ENCODE measurements at regions not wholly inside any gene's neighbourhood (a gene's known extent, or its start where the extent isn't known, plus 50 kb on each side); places are given as distances from the start of the nearest gene placed in this dataset.

DNA sequence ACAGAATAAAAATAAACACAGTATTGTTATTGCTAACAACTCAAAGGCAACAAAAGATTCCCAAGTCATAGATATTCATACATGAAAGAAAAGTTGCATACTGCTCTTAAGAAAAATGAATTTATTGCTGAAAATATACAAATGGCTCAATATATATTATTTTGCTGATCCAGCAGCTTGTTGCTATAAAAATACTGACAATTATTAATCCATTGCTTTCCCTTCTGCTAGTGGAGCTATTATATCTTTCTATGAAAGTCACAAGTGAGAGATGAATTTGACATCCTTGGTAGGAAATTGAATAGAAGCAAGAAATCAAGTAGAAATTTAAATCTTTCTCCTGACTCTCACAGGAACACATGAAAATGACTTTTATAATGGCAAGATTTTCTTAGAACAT lies 179.2 kb upstream of the MBNL1 start:
- H3K4me3 ChIP-seq = no peak overlapping the region
- H3K9me3 ChIP-seq = no peaks in the 10 kb centered on the region
- intact Hi-C loops (cut with DNase I) = no loop called here
- no peaks in the 10 kb centered on the region for H3K4me1 ChIP-seq
- no peaks in the 10 kb centered on the region for H3K36me3 ChIP-seq
- TF ChIP-seq, protein P1, sequence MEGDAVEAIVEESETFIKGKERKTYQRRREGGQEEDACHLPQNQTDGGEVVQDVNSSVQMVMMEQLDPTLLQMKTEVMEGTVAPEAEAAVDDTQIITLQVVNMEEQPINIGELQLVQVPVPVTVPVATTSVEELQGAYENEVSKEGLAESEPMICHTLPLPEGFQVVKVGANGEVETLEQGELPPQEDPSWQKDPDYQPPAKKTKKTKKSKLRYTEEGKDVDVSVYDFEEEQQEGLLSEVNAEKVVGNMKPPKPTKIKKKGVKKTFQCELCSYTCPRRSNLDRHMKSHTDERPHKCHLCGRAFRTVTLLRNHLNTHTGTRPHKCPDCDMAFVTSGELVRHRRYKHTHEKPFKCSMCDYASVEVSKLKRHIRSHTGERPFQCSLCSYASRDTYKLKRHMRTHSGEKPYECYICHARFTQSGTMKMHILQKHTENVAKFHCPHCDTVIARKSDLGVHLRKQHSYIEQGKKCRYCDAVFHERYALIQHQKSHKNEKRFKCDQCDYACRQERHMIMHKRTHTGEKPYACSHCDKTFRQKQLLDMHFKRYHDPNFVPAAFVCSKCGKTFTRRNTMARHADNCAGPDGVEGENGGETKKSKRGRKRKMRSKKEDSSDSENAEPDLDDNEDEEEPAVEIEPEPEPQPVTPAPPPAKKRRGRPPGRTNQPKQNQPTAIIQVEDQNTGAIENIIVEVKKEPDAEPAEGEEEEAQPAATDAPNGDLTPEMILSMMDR (IDR thresholded peaks at IDR 0.05) = no peak
- H3K27me3 ChIP-seq = no peaks in the 10 kb centered on the region
- H3K27ac ChIP-seq = no peak overlapping the region
- no peak for ATAC-seq
- no peak for DNase-seq
- no peak for FAIRE-seq

DNA sequence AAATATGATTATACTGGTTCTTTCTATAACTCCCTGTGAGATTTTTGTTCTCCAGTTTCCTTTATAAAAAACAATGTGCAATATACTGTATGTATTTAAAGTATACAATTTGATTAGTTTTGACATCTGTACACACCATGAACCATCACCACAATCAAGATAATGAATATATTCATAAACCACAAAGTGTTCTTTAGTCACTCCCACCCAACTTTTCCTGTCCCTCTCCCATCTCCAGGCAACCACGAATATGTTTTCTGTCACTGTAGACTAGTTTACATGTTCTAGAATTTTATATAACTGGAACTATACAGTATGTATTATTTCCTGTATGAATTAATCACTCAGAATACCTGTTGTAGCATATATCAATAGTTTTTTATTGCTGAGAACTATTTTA lies 177.0 kb upstream of the MBNL1 start:
- H3K36me3 ChIP-seq = no peaks in the 10 kb centered on the region
- intact Hi-C loops (cut with DNase I) = no loop called here
- no peaks in the 10 kb centered on the region for H3K9me3 ChIP-seq
- TF ChIP-seq, protein P1 (IDR thresholded peaks at IDR 0.05) = no peak
- H3K4me1 ChIP-seq = no peaks in the 10 kb centered on the region
- no peak overlapping the region for H3K4me3 ChIP-seq
- 76 to 94% methylated on average over 1 of the region's 1 CpG for WGBS, 2 donors
- H3K27me3 ChIP-seq = no peaks in the 10 kb centered on the region
- FAIRE-seq (no peak), ATAC-seq (no peak), DNase-seq (no peak)
- no peak overlapping the region for H3K27ac ChIP-seq

DNA sequence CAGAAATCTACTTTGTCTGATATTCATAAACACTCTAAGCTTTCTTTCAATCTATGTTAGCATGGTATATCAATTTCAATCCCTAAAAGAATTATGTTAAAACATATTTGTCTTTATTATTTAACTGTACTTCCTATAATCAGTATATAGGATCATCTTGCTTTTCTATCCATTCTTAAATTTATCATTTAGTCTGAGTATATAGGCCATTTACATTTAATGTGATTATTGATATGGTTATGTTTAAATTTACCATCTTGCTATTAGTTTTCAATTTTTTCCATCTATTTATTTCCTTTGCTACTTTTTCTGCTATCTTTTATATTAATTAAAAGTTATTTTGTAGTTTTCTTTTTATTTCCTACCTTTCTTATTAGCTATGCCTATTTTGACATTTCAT lies 174.8 kb upstream of the MBNL1 start:
- Histone ChIP-seq H3K27me3 (no peaks in the 10 kb centered on the region), H3K27ac (no peak overlapping the region), H3K4me1 (no peaks in the 10 kb centered on the region), H3K4me3 (no peak overlapping the region), H3K9me3 (no peaks in the 10 kb centered on the region), H3K36me3 (no peaks in the 10 kb centered on the region)
- intact Hi-C loops (cut with DNase I) = no loop called here
- no peak for FAIRE-seq
- ATAC-seq = no peak
- DNase-seq = no peak
- TF ChIP-seq, protein P1 (IDR thresholded peaks at IDR 0.05) = no peak

DNA sequence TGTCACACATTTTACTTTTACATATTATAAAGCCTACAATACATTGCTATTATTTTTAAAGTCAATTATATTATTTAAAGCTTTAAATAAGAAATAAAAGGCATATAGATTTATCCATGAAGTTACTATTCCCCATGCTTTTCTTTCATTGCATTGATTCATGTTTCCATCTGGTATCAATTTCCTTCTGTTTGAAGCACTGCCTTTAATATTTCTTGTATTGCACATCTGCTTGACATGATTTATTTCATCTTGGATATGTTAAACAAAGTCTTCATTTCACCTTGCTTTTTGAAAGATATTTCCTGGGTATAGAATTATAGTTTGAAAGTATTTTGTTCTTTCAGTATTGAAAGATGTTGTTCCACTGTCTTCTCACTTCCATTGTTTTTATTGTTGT lies 174.3 kb upstream of the MBNL1 start:
- ATAC-seq (no peak), FAIRE-seq (peak; percentile 9), DNase-seq (no peak)
- H3K36me3 ChIP-seq = no peaks in the 10 kb centered on the region
- no peak overlapping the region for H3K4me3 ChIP-seq
- no peaks in the 10 kb centered on the region for H3K4me1 ChIP-seq
- no peaks in the 10 kb centered on the region for H3K9me3 ChIP-seq
- H3K27me3 ChIP-seq = no peaks in the 10 kb centered on the region
- TF ChIP-seq, protein P1 (IDR thresholded peaks at IDR 0.05) = no peak
- no peak overlapping the region for H3K27ac ChIP-seq
- intact Hi-C loops (cut with DNase I) = no loop called here

DNA sequence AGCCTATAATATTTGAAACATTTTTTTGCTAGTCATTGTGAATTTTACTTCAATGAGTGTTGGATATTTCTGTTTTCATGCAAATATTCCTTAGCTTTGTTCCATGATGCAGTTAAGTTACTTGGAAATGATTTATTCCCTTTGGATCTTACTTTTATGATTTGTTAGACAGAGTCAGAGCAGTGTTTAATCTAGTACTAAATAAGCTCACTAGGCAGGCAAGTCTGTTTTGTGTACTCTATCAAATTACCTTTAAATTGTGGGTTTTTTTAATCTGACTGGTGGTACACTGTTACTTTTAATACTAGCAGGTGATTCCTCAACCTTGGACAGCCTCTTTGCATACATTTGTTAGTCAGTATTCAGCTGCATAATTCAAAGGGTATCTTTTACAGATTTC lies 173.3 kb upstream of the MBNL1 start:
- intact Hi-C loops (cut with DNase I) = no loop called here
- Histone ChIP-seq H3K4me3 (no peak overlapping the region), H3K9me3 (no peaks in the 10 kb centered on the region), H3K4me1 (no peaks in the 10 kb centered on the region), H3K36me3 (no peaks in the 10 kb centered on the region), H3K27ac (no peak overlapping the region), H3K27me3 (no peaks in the 10 kb centered on the region)
- TF ChIP-seq, protein P1 (IDR thresholded peaks at IDR 0.05) = no peak
- no peak for ATAC-seq
- DNase-seq = no peak
- FAIRE-seq = no peak
